C4-2B (cell line): ENCODE measurements at regions not wholly inside any gene's neighbourhood (a gene's known extent, or its start where the extent isn't known, plus 50 kb on each side); places are given as distances from the start of the nearest gene placed in this dataset.

Source experiments
- ZFX ChIP-seq: fragments of 450-650 bp; IDR thresholded peaks from 2 replicates; pipeline ENCODE4 v1.6.1; 2017
- TF ChIP-seq, protein P1 (sequence below): fragments of 450-650 bp; conservative IDR thresholded peaks from 2 replicates; pipeline ENCODE4 v1.5.1; 2017; ENCODE audit warnings: mild to moderate bottlenecking

- TF ChIP-seq, protein P1, sequence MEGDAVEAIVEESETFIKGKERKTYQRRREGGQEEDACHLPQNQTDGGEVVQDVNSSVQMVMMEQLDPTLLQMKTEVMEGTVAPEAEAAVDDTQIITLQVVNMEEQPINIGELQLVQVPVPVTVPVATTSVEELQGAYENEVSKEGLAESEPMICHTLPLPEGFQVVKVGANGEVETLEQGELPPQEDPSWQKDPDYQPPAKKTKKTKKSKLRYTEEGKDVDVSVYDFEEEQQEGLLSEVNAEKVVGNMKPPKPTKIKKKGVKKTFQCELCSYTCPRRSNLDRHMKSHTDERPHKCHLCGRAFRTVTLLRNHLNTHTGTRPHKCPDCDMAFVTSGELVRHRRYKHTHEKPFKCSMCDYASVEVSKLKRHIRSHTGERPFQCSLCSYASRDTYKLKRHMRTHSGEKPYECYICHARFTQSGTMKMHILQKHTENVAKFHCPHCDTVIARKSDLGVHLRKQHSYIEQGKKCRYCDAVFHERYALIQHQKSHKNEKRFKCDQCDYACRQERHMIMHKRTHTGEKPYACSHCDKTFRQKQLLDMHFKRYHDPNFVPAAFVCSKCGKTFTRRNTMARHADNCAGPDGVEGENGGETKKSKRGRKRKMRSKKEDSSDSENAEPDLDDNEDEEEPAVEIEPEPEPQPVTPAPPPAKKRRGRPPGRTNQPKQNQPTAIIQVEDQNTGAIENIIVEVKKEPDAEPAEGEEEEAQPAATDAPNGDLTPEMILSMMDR: no peak
- no peak for TF ChIP-seq ZFX
Observed at GRCh38 chr17:69883120-69883519, 191.9 kb upstream of the KCNJ16 start.
